ENCODE measurements at regions not wholly inside any gene's neighbourhood (a gene's known extent, or its start where the extent isn't known, plus 50 kb on each side); places are given as distances from the start of the nearest gene placed in this dataset.

GRCh38 chr13:97117388-97117910 is 104.7 kb upstream of the MBNL2 start:
- Histone ChIP-seq H3K27ac (ENCODE audit: extremely low read length, insufficient read depth, low read length) (no peak overlapping the region), H3K79me2 (ENCODE audit: insufficient read depth, low read length) (no peaks in the 10 kb centered on the region), H3K36me3 (replicated peaks in 1 of 2; ENCODE audit: control insufficient read depth in 1 of 2, insufficient read depth in 2 of 2, low read length in 2 of 2) (no peaks in the 10 kb centered on the region), H3K4me1 (ENCODE audit: insufficient read depth, low read length) (no peaks in the 10 kb centered on the region), H3K9me3 (ENCODE audit: low read length) (no peaks in the 10 kb centered on the region), H3K27me3 (ENCODE audit: control insufficient read depth in 1 of 2, insufficient read depth in 2 of 2, low read length in 2 of 2) (peaks cover 0 to 9% of the 10 kb centered on the region in 2 experiments; a peak in 3 of 5 replicates), H3K9ac (ENCODE audit: insufficient read depth, low read depth, low read length) (no peak overlapping the region), H3K4me2 (ENCODE audit: low read depth, low read length) (no peak overlapping the region), H4K20me1 (ENCODE audit: insufficient read depth, low read length) (no peaks in the 10 kb centered on the region), H2AFZ (ENCODE audit: low read length) (no peak overlapping the region), H3K4me3 (replicated peaks in 1 of 3; ENCODE audit: insufficient read depth in 1 of 3, low read depth in 2 of 3, low read length in 3 of 3) (no peak overlapping the region)
- in situ Hi-C loops (cut with HindIII; ENCODE audit: extremely low pct_ligation_motif_present, low pct_unique_long_range_greater_than_20kb), result no loop called here
- 33% methylated on average over 5 of the region's 5 CpGs for WGBS (ENCODE audit: low lambda C conversion rate)
- no TSS peak for BruUV-seq (replicated peaks)
- ChIA-PET POLR2A (interaction anchor here (0.9 kb wide), 1 partner anchor 216 kb away, joined by 3 read pairs; no protein-coding TSS in a partner anchor), CTCF (ENCODE audit: low intra/inter-chr PET ratio, low total read pairs) (no interaction called here)
- intact Hi-C loops (cut with micrococcal nuclease; ENCODE audit: unreplicated experiment), result no loop called here
- ATAC-seq (no peak), FAIRE-seq (no peak), DNase-seq (ENCODE audit: low spot score) (no peak)
- TF ChIP-seq ZNF317 (CRISPR knock-in tag; IDR thresholded peaks at IDR 0.05) (no peak), GPN1 (CRISPR knock-in tag; IDR thresholded peaks at IDR 0.05; ENCODE audit: borderline replicate concordance) (no peak), YEATS2 (CRISPR knock-in tag; IDR thresholded peaks at IDR 0.05; ENCODE audit: borderline replicate concordance) (no peak), MAFG (CRISPR knock-in tag; IDR thresholded peaks at IDR 0.05) (no peak), ZNF329 (CRISPR knock-in tag; IDR thresholded peaks at IDR 0.05; ENCODE audit: low read depth) (no peak), PAXIP1 (CRISPR knock-in tag; conservative IDR thresholded peaks at IDR 0.05) (no peak), NRL (CRISPR knock-in tag; IDR thresholded peaks at IDR 0.05; ENCODE audit: borderline replicate concordance) (no peak), ZKSCAN8 (CRISPR knock-in tag; IDR thresholded peaks at IDR 0.05; ENCODE audit: borderline replicate concordance) (no peak)
- TF ChIP-seq, protein P1, sequence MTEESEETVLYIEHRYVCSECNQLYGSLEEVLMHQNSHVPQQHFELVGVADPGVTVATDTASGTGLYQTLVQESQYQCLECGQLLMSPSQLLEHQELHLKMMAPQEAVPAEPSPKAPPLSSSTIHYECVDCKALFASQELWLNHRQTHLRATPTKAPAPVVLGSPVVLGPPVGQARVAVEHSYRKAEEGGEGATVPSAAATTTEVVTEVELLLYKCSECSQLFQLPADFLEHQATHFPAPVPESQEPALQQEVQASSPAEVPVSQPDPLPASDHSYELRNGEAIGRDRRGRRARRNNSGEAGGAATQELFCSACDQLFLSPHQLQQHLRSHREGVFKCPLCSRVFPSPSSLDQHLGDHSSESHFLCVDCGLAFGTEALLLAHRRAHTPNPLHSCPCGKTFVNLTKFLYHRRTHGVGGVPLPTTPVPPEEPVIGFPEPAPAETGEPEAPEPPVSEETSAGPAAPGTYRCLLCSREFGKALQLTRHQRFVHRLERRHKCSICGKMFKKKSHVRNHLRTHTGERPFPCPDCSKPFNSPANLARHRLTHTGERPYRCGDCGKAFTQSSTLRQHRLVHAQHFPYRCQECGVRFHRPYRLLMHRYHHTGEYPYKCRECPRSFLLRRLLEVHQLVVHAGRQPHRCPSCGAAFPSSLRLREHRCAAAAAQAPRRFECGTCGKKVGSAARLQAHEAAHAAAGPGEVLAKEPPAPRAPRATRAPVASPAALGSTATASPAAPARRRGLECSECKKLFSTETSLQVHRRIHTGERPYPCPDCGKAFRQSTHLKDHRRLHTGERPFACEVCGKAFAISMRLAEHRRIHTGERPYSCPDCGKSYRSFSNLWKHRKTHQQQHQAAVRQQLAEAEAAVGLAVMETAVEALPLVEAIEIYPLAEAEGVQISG (CRISPR knock-in tag; IDR thresholded peaks at IDR 0.05), result no peak
- TF ChIP-seq, protein P2, sequence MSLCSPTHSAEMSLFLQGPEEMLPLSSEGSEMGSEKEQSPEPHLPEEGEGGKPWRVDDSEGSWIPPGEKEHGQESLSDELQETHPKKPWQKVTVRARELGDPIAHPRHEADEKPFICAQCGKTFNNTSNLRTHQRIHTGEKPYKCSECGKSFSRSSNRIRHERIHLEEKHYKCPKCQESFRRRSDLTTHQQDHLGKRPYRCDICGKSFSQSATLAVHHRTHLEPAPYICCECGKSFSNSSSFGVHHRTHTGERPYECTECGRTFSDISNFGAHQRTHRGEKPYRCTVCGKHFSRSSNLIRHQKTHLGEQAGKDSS (CRISPR knock-in tag; IDR thresholded peaks at IDR 0.05; ENCODE audit: borderline replicate concordance, low read depth), result no peak
- TF ChIP-seq, protein P3, sequence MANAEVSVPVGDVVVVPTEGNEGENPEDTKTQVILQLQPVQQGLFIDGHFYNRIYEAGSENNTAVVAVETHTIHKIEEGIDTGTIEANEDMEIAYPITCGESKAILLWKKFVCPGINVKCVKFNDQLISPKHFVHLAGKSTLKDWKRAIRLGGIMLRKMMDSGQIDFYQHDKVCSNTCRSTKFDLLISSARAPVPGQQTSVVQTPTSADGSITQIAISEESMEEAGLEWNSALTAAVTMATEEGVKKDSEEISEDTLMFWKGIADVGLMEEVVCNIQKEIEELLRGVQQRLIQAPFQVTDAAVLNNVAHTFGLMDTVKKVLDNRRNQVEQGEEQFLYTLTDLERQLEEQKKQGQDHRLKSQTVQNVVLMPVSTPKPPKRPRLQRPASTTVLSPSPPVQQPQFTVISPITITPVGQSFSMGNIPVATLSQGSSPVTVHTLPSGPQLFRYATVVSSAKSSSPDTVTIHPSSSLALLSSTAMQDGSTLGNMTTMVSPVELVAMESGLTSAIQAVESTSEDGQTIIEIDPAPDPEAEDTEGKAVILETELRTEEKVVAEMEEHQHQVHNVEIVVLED (CRISPR knock-in tag; IDR thresholded peaks at IDR 0.05; ENCODE audit: borderline replicate concordance), result no peak
